Fibroblast of mammary gland (primary cell): ENCODE measurements at regions not wholly inside any gene's neighbourhood (a gene's known extent, or its start where the extent isn't known, plus 50 kb on each side); places are given as distances from the start of the nearest gene placed in this dataset.
"Not testable (repeated sequence)": the region's sequence is repeated elsewhere in the genome, so short reads cannot be mapped to it uniquely, and the experiment has no call there.

ENCODE experiments used
- DNase-seq: peaks from one replicate; pipeline ENCODE4 v3.0.0-alpha.2; 2010; ENCODE audit warnings: low read depth
- H3K4me3 ChIP-seq: 2 replicates; pipeline ENCODE4 v1.5.1; 2011; ENCODE audit warnings: low read depth, mild to moderate bottlenecking, low read length, moderate library complexity; ENCODE audit not compliant: control insufficient read depth
- TF ChIP-seq, protein P1 (sequence below): conservative IDR thresholded peaks from 2 replicates; pipeline ENCODE4 v1.5.1; 2011; ENCODE audit warnings: low read depth, low read length, inconsistent platforms; ENCODE audit not compliant: control insufficient read depth, insufficient read depth

DNA sequence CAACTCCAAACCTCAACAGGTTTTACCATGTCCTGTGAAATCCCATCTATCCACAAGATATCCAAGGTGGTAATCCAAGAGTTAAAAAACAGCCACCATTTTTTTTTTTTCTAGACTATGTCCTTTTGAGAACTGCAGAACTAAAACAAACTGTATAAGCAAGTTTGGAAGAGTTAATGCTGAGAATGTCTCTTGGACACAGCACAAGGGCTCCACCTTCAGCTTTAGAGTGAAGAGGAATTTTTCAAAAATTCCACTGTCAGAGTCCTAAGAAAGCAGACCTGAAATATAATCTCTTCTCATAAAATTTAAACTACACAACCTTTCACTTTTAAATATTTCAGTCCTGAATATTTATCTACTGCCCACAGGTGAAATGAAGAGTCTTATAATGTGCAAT, 167.8 kb upstream of the CCNG1 start:
- no peak overlapping the region for H3K4me3 ChIP-seq
- DNase-seq: no peak
- TF ChIP-seq, protein P1, sequence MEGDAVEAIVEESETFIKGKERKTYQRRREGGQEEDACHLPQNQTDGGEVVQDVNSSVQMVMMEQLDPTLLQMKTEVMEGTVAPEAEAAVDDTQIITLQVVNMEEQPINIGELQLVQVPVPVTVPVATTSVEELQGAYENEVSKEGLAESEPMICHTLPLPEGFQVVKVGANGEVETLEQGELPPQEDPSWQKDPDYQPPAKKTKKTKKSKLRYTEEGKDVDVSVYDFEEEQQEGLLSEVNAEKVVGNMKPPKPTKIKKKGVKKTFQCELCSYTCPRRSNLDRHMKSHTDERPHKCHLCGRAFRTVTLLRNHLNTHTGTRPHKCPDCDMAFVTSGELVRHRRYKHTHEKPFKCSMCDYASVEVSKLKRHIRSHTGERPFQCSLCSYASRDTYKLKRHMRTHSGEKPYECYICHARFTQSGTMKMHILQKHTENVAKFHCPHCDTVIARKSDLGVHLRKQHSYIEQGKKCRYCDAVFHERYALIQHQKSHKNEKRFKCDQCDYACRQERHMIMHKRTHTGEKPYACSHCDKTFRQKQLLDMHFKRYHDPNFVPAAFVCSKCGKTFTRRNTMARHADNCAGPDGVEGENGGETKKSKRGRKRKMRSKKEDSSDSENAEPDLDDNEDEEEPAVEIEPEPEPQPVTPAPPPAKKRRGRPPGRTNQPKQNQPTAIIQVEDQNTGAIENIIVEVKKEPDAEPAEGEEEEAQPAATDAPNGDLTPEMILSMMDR: no peak

- H3K4me3 ChIP-seq: no peak overlapping the region
- TF ChIP-seq, protein P1: no peak
- DNase-seq: no peak
These were observed 160.9 kb upstream of the CCNG1 start for GRCh38 chr5:163276466-163276865.

DNA sequence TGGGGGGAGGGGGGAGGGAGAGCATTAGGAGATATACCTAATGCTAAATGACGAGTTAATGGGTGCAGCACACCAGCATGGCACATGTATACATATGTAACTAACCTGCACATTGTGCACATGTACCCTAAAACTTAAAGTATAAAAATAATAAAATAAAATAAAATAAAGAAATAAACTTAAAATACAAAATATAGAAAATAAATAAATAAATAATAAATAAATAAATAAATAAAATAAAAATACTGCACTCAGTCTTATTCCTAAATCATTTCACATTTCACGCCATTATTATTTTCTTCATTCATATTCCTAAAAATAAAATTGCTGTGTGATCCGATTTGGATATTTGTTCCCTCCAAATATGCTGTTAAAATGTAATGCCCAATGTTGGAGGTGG, 156.5 kb upstream of the CCNG1 start:
- DNase-seq, H3K4me3 ChIP-seq: not testable (repeated sequence)

GRCh38 chr5:163281512-163281911, 155.9 kb upstream of the CCNG1 start:
- no peak for DNase-seq
- no peak overlapping the region for H3K4me3 ChIP-seq
- TF ChIP-seq, protein P1: no peak

DNA sequence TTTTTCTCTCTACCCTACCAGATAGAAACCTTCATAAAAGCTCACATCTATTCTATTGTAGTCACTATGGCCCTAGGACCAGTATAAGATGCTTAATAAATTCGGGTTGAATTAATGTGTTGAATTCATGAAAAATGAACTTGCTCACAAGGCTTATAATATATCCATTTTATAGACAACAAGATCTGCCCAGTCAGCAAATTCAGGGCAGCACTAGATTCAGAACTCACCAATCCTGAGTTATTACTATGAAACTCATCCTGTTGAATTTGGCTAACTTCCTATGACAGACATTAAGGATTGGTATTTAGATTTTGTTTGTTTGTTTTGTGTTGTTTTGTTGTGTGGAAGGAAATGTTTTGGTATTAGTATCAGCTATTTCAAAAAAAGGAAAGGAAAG, 143.6 kb upstream of the CCNG1 start:
- TF ChIP-seq, protein P1: no peak
- DNase-seq: no peak
- H3K4me3 ChIP-seq: no peak overlapping the region

GRCh38 chr5:163303718-163304117, 133.7 kb upstream of the CCNG1 start:
- TF ChIP-seq, protein P1: no peak
- H3K4me3 ChIP-seq: no peak overlapping the region
- DNase-seq: no peak

DNA sequence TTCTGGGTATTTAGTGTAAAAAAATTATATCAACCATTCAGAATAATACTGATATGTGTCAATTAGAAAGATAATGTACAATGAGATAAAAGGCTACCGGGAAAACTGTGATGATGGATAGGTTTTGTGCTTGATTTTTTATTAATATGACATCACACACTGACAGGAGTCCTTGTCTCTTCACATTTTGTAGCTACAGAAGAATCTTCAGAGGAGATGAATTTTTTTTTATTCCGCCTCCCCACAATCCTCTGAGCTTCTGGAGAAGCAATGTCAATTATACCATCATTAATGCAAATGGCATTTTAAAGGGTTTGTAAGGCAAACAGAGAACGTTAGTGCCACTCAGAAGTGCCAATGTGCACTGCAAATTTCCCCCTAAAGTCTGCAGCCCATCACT, 131.7 kb upstream of the CCNG1 start:
- H3K4me3 ChIP-seq: no peak overlapping the region
- no peak for DNase-seq
- TF ChIP-seq, protein P1: no peak
